ENCODE measurements at regions not wholly inside any gene's neighbourhood (a gene's known extent, or its start where the extent isn't known, plus 50 kb on each side); places are given as distances from the start of the nearest gene placed in this dataset.

GRCh38 chr5:130268489-130268888, 364.2 kb downstream of the CHSY3 start:
- TF ChIP-seq CTCF (IDR thresholded peaks at IDR 0.05) (no peak), POLR2A (IDR thresholded peaks at IDR 0.05) (no peak)
